OCI-LY7 (cell line): ENCODE measurements at regions not wholly inside any gene's neighbourhood (a gene's known extent, or its start where the extent isn't known, plus 50 kb on each side); places are given as distances from the start of the nearest gene placed in this dataset.

Source experiments
- BruUV-seq: library from RNA; stranded (reverse); fragments of 400-500 nt; replicated peaks from 2 replicates; lab custom pipeline; 2021; lab: Mats Ljungman, UMichigan
- CTCF ChIA-PET: fragments of 300-600 bp; sonication (Branson Sonifier 250); formaldehyde crosslinking; loops from one replicate; lab custom pipeline; 2022; ENCODE audit warnings: antibody characterized with exemption; ENCODE audit not compliant: unreplicated experiment; lab: Charles Lee
- POLR2A ChIA-PET: fragments of 300-600 bp; sonication (Branson Sonifier 250); formaldehyde crosslinking; loops from one replicate; lab custom pipeline; 2022; ENCODE audit warnings: antibody characterized with exemption; lab: Charles Lee
- DNase-seq: peaks from one replicate; pipeline ENCODE4 v3.0.0-alpha.2; 2015; ENCODE audit warnings: low spot score
- H2AFZ ChIP-seq: fragments of 200-600 bp; sonication (generic), shearing (Covaris generic); 2 replicates; pipeline ENCODE4 v1.6.1; 2014; ENCODE audit warnings: mild to moderate bottlenecking, antibody characterized with exemption, low read length, moderate library complexity
- H3K27ac ChIP-seq: fragments of 200-600 bp; sonication (generic); 2 replicates; pipeline ENCODE4 v1.5.1; 2014; ENCODE audit warnings: mixed run types, low read depth, mild to moderate bottlenecking, moderate library complexity, low read length, inconsistent platforms; ENCODE audit not compliant: poor library complexity, severe bottlenecking
- H3K36me3 ChIP-seq: fragments of 200-600 bp; sonication (generic); 2 replicates; pipeline ENCODE4 v1.6.1; 2014; ENCODE audit warnings: mild to moderate bottlenecking, antibody characterized with exemption, low read length, moderate library complexity, mixed read lengths; ENCODE audit not compliant: insufficient read depth
- H3K4me1 ChIP-seq: fragments of 200-600 bp; sonication (generic); 2 replicates; pipeline ENCODE4 v1.5.1; 2014; ENCODE audit warnings: mild to moderate bottlenecking, low read length; ENCODE audit not compliant: insufficient read depth, poor library complexity, severe bottlenecking
- H3K4me2 ChIP-seq: fragments of 200-600 bp; sonication (generic); 2 replicates; pipeline ENCODE4 v1.6.1; 2014; ENCODE audit warnings: mild to moderate bottlenecking, low read length
- H3K4me3 ChIP-seq: fragments of 200-600 bp; sonication (generic); 2 replicates; pipeline ENCODE4 v1.5.1; 2014; ENCODE audit warnings: mild to moderate bottlenecking, low read depth, low read length; ENCODE audit not compliant: poor library complexity, severe bottlenecking
- H3K79me2 ChIP-seq: fragments of 200-600 bp; sonication (generic); 2 replicates; pipeline ENCODE4 v1.6.1; 2016; ENCODE audit warnings: low read depth, mild to moderate bottlenecking, low read length, moderate library complexity, mixed read lengths; ENCODE audit not compliant: insufficient read depth
- H3K9me2 ChIP-seq: fragments of 200-600 bp; sonication (generic); 2 replicates; pipeline ENCODE4 v1.6.1; 2016; ENCODE audit warnings: mild to moderate bottlenecking, low read length, mixed read lengths; ENCODE audit not compliant: insufficient read depth
- H3K9me3 ChIP-seq: fragments of 200-600 bp; sonication (generic); 2 replicates; pipeline ENCODE4 v1.6.1; 2014; ENCODE audit warnings: mild to moderate bottlenecking, mixed run types, low read length, mixed read lengths
- H4K20me1 ChIP-seq: fragments of 200-600 bp; sonication (generic); 2 replicates; pipeline ENCODE4 v1.6.1; 2014; ENCODE audit warnings: mild to moderate bottlenecking, antibody characterized with exemption, low read length, moderate library complexity, mixed read lengths; ENCODE audit not compliant: insufficient read depth
- EZH2phosphoT487 ChIP-seq: fragments of 200-600 bp; sonication (generic); IDR thresholded peaks from 2 replicates; pipeline ENCODE4 v1.6.1; 2018; ENCODE audit warnings: low read depth, borderline replicate concordance, mild to moderate bottlenecking, mixed run types, antibody characterized with exemption, low read length, moderate library complexity, mixed read lengths
- intact Hi-C: fragments of 100-400 bp; cut with micrococcal nuclease; formaldehyde crosslinking; loops from one replicate; pipeline ENCODE4 v1.10.0; 2022; ENCODE audit not compliant: unreplicated experiment
- TF ChIP-seq, protein P1 (sequence below): fragments of 200-600 bp; sonication (generic); conservative IDR thresholded peaks from 2 replicates; pipeline ENCODE4 v1.5.1; 2014; ENCODE audit warnings: mild to moderate bottlenecking, antibody characterized with exemption, low read length, moderate library complexity, mixed read lengths

DNA sequence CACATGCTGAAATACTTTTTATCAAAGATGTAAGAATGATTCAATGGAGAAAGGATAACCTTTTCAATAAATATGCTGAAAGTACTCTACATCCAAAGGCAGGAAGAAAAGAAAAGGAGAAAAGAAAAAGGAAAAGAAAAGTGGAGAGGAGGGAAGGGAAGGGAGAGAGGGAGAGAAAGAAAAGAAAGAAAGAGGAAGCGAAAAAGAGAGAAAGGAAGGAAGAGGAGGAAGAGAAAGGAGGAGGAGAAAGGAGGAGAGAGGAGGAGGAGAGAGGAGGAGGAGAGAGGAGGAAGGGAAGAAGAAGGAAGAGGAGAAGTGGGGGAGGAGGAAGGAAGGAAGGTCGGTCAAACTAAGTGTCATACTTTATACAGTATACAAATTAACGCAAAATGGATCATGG lies 297.4 kb upstream of the HSF2 start:
- no TSS peak for BruUV-seq
- TF ChIP-seq EZH2phosphoT487, result no peak
- TF ChIP-seq, protein P1, sequence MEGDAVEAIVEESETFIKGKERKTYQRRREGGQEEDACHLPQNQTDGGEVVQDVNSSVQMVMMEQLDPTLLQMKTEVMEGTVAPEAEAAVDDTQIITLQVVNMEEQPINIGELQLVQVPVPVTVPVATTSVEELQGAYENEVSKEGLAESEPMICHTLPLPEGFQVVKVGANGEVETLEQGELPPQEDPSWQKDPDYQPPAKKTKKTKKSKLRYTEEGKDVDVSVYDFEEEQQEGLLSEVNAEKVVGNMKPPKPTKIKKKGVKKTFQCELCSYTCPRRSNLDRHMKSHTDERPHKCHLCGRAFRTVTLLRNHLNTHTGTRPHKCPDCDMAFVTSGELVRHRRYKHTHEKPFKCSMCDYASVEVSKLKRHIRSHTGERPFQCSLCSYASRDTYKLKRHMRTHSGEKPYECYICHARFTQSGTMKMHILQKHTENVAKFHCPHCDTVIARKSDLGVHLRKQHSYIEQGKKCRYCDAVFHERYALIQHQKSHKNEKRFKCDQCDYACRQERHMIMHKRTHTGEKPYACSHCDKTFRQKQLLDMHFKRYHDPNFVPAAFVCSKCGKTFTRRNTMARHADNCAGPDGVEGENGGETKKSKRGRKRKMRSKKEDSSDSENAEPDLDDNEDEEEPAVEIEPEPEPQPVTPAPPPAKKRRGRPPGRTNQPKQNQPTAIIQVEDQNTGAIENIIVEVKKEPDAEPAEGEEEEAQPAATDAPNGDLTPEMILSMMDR, result no peak
- Histone ChIP-seq H3K4me1 (no peaks in the 10 kb centered on the region), H3K27ac (no peak overlapping the region), H3K4me2 (no peak overlapping the region), H3K9me2 (no peaks in the 10 kb centered on the region), H3K79me2 (no peaks in the 10 kb centered on the region), H3K36me3 (no peaks in the 10 kb centered on the region), H3K4me3 (no peak overlapping the region), H4K20me1 (no peaks in the 10 kb centered on the region), H3K9me3 (no peaks in the 10 kb centered on the region), H2AFZ (no peak overlapping the region)
- intact Hi-C loops, result no loop called here
- CTCF ChIA-PET, result no interaction called here
- POLR2A ChIA-PET, result no interaction called here
- no peak for DNase-seq

DNA sequence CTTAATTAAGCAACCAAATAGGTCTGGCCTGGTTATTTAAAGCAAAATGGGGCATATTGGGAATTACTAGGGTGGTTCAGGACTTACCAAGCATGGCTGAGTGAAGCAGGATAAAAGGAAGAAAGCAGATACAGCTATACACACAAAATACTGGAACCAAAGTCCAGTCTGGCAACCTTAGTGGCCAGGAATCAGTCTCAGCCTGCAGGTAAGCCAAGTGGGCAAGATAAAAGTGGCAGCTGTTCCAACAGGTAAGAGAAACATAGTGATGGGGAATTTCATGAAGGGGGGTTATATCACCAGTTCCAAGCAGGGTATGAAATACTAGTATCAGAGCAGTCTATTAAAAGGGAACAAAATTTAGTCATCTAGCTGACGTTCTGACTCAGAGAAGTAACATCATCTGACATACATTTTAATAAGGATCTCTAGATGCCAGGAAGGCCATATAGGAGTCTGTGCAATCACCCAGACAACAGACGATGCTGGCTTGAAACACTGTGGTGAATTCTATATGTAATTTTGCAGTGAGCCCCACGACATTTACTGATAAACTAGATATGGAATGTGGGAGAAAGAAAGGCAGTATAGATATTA lies 292.1 kb upstream of the HSF2 start:
- Histone ChIP-seq H3K36me3 (no peaks in the 10 kb centered on the region), H3K4me2 (no peak overlapping the region), H4K20me1 (no peaks in the 10 kb centered on the region), H3K27ac (no peak overlapping the region), H3K4me1 (no peaks in the 10 kb centered on the region), H2AFZ (no peak overlapping the region), H3K9me2 (no peaks in the 10 kb centered on the region), H3K4me3 (no peak overlapping the region), H3K79me2 (no peaks in the 10 kb centered on the region), H3K9me3 (no peaks in the 10 kb centered on the region)
- ChIA-PET POLR2A (no interaction called here), CTCF (no interaction called here)
- TF ChIP-seq EZH2phosphoT487, result no peak
- TF ChIP-seq, protein P1, result no peak
- intact Hi-C loops, result no loop called here
- BruUV-seq, result no TSS peak
- DNase-seq, result no peak

DNA sequence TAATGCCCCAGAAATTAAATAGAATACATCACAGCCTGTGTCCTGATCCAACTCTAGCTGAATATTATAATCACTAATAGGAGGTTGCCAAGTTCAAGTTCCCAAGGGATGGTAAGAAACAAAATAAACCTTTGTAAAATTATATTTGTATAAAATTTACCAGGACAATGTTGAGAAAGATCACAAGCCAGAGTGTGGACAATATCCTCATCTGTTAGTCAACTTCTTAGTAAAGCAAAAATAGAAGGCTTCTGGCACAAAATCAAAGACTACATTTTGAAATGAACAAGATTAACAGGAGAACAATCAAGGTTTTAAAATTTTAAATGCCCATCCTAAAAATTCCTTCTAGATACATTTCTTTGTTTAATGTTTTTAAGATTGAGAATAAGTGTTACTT lies 290.4 kb upstream of the HSF2 start:
- intact Hi-C loops, result no loop called here
- Histone ChIP-seq H3K36me3 (no peaks in the 10 kb centered on the region), H3K9me2 (no peaks in the 10 kb centered on the region), H4K20me1 (no peaks in the 10 kb centered on the region), H3K27ac (no peak overlapping the region), H3K9me3 (no peaks in the 10 kb centered on the region), H3K79me2 (no peaks in the 10 kb centered on the region), H3K4me3 (no peak overlapping the region), H3K4me1 (no peaks in the 10 kb centered on the region), H3K4me2 (no peak overlapping the region), H2AFZ (no peak overlapping the region)
- ChIA-PET CTCF (no interaction called here), POLR2A (interaction anchor here (0.6 kb wide), 1 partner anchor 125 kb away, joined by 3 read pairs; no protein-coding TSS in a partner anchor)
- TF ChIP-seq EZH2phosphoT487, result no peak
- TF ChIP-seq, protein P1, result no peak
- DNase-seq, result no peak
- no TSS peak for BruUV-seq
